Nephron (organoid): ENCODE measurements at regions not wholly inside any gene's neighbourhood (a gene's known extent, or its start where the extent isn't known, plus 50 kb on each side); places are given as distances from the start of the nearest gene placed in this dataset.
A peak's percentile ranks its signal among the peaks of the same experiment; 100 is the strongest.

ENCODE experiments used
- H3K27ac Mint-ChIP-seq, 3 experiments: 2 replicates each; pipeline ENCODE4 v1.8.0; 2020; ENCODE audit warnings: mixed read lengths in 3 of 3, mild to moderate bottlenecking in 2 of 3, moderate library complexity in 1 of 3
- H3K27me3 Mint-ChIP-seq: 2 replicates; pipeline ENCODE4 v1.8.0; 2021; ENCODE audit warnings: low read depth, mild to moderate bottlenecking, moderate library complexity, mixed read lengths
- H3K36me3 Mint-ChIP-seq: 2 replicates; pipeline ENCODE4 v1.8.0; 2020; ENCODE audit warnings: low read depth, mixed read lengths
- H3K4me1 Mint-ChIP-seq: 2 replicates; pipeline ENCODE4 v1.8.0; 2020; ENCODE audit warnings: mixed read lengths
- H3K4me3 Mint-ChIP-seq, 3 experiments: 2 replicates each; pipeline ENCODE4 v1.8.0; 2020; ENCODE audit warnings: mild to moderate bottlenecking in 3 of 3, mixed read lengths in 3 of 3, moderate library complexity in 2 of 3
- H3K9me3 Mint-ChIP-seq: 2 replicates; pipeline ENCODE4 v1.8.0; 2020; ENCODE audit warnings: mixed read lengths
- TF ChIP-seq, protein P1 (sequence below), 3 experiments: fragments of 200-600 bp; sonication (generic); IDR thresholded peaks; one replicate each; pipeline ENCODE4 v1.5.0; 2021; ENCODE audit warnings: antibody characterized with exemption in 3 of 3; ENCODE audit not compliant: unreplicated experiment in 3 of 3

DNA sequence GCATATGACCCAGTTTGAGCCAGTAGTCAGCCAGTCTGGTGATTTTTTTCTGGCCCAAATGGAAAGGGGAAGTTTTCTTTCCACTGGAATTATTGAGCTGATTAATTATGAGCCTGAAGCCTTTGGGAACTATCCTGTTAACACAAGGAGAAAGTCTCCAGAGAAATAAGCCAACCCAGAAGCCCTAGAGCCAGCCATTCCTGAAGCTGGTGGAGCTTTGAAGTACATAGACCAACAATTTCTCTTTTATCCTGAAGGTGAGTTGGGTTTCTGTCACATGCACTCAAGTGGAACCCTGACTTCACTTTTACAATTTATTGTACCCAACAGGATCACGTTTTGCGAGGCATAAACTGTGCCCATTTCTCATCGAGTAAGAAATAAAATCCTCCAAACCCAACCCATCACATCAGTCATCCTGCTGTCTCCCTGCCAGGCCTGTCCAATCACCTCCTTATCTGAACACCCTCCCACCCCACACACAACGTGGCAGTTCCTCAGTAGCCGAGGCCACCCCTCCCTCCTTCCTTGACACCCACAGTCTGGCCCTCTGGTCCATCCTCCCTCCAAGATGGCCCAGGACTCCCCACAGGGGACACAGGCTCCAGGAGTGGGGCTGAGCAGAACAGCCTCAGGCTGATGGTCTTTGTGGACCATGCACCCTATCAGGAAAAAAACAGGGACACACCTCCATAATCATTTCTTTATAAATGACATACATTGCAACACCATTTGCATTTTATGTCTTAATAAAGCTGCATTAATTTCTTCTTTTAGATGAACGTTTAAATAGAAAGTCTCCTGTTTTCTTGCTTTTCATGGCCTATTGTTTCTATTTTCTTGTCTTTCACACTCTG, 55.7 kb upstream of the GATA2 start:
- Mint-ChIP-seq H3K4me3 (peak overlapping the region; percentile 46 to 70 (median 64)), H3K27me3 (peaks cover 22% of the 10 kb centered on the region), H3K9me3 (peaks cover 6% of the 10 kb centered on the region), H3K36me3 (peaks cover under 1% of the 10 kb centered on the region), H3K27ac (peak overlapping the region; percentile 99 to 100 (median 99)), H3K4me1 (peaks cover 53% of the 10 kb centered on the region)
- TF ChIP-seq, protein P1, sequence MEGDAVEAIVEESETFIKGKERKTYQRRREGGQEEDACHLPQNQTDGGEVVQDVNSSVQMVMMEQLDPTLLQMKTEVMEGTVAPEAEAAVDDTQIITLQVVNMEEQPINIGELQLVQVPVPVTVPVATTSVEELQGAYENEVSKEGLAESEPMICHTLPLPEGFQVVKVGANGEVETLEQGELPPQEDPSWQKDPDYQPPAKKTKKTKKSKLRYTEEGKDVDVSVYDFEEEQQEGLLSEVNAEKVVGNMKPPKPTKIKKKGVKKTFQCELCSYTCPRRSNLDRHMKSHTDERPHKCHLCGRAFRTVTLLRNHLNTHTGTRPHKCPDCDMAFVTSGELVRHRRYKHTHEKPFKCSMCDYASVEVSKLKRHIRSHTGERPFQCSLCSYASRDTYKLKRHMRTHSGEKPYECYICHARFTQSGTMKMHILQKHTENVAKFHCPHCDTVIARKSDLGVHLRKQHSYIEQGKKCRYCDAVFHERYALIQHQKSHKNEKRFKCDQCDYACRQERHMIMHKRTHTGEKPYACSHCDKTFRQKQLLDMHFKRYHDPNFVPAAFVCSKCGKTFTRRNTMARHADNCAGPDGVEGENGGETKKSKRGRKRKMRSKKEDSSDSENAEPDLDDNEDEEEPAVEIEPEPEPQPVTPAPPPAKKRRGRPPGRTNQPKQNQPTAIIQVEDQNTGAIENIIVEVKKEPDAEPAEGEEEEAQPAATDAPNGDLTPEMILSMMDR (IDR thresholded peaks at IDR 0.05; ENCODE audit: unreplicated experiment in 3 of 3): no peak

DNA sequence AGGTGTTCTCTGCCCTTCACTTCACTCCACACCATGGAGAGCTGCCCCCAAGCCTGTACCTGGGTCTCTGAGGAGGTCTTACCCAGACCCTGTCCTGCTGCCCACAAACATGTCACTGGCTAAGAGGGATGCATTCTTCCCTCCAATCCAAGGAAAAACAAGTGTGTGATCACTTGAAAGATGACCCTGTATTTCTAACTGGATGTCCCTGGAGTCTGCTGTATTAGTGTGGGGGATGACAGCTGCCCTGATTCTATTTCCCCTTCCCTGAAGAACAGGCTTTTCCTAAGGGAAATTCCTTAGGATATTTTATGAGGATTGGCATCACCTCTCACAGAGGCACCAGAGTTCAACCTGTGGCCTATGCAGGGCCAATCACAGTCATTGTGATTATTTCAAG, 55.0 kb upstream of the GATA2 start:
- peaks cover 4% of the 10 kb centered on the region for H3K36me3 Mint-ChIP-seq
- TF ChIP-seq, protein P1 (IDR thresholded peaks at IDR 0.05; ENCODE audit: unreplicated experiment in 3 of 3): no peak
- H3K27ac Mint-ChIP-seq: peak overlapping the region; percentile 99 to 100 (median 99)
- H3K4me1 Mint-ChIP-seq: peaks cover 52% of the 10 kb centered on the region
- H3K27me3 Mint-ChIP-seq: peaks cover 15% of the 10 kb centered on the region
- peaks cover 11% of the 10 kb centered on the region for H3K9me3 Mint-ChIP-seq
- no peak overlapping the region for H3K4me3 Mint-ChIP-seq

DNA sequence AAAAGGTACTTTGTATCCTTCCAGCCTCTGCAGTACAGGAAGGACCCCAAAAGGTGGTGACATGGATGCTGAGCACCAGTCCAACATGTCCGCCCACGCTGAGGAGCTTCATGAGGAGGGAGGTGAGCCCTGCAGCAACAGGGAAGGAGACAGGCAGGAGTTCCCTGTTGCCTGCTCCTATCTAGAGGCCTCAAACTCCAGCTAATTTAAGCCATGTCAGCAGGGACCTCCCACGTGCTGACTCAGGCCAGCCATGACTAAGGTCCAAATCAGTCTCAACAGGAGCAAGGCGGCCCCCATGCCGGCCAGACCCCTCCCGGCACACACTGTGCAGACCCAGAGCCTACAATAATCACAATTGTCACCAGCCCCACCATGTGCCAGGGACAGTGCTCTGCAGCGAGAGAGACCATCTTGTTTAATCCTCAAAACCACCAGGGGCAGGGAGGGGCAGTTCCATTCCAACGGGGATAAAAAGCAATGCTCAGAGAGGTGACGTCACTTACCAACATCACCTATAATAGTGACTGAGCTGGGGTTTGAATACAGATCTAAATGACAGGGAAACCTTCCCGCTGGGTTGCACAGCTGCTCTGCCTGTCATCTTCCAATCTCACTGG, 54.5 kb upstream of the GATA2 start:
- peaks cover 49% of the 10 kb centered on the region for H3K4me1 Mint-ChIP-seq

DNA sequence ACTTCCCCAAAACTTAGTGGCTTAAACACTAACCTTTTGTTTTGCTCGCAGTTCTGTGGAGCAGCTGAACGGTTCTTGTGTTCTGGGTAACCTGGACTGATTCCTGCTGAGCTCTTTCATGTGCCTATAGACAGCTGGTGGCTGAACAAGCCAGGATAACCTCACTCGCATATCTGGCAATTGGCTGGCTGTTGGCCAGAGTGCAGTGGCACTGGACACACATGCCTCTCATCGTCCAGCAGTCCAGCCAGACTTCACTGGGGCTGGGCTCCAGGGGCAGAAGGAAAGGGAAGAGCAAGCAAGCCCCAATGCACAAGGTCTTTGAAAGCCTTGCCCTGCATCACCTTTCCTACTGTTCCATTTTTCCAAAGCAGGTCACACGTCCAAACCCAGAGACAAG, 53.6 kb upstream of the GATA2 start:
- peak overlapping the region in 2 of 3 experiments; percentile 33 to 100 for H3K27ac Mint-ChIP-seq
- H3K27me3 Mint-ChIP-seq: peaks cover 3% of the 10 kb centered on the region
- TF ChIP-seq, protein P1 (IDR thresholded peaks at IDR 0.05; ENCODE audit: unreplicated experiment in 3 of 3): no peak
- H3K4me1 Mint-ChIP-seq: peaks cover 42% of the 10 kb centered on the region
- H3K36me3 Mint-ChIP-seq: peaks cover 7% of the 10 kb centered on the region
- peaks cover 18% of the 10 kb centered on the region for H3K9me3 Mint-ChIP-seq
- H3K4me3 Mint-ChIP-seq: no peak overlapping the region

More for the DNA sequence above, 54.5 kb upstream of the GATA2 start:
- Mint-ChIP-seq H3K27me3 (peaks cover 10% of the 10 kb centered on the region), H3K9me3 (peaks cover 15% of the 10 kb centered on the region), H3K4me3 (no peak overlapping the region), H3K36me3 (peaks cover 7% of the 10 kb centered on the region), H3K27ac (peak overlapping the region; percentile 99 to 100 (median 99))
- TF ChIP-seq, protein P1 (IDR thresholded peaks at IDR 0.05; ENCODE audit: unreplicated experiment in 3 of 3): no peak

DNA sequence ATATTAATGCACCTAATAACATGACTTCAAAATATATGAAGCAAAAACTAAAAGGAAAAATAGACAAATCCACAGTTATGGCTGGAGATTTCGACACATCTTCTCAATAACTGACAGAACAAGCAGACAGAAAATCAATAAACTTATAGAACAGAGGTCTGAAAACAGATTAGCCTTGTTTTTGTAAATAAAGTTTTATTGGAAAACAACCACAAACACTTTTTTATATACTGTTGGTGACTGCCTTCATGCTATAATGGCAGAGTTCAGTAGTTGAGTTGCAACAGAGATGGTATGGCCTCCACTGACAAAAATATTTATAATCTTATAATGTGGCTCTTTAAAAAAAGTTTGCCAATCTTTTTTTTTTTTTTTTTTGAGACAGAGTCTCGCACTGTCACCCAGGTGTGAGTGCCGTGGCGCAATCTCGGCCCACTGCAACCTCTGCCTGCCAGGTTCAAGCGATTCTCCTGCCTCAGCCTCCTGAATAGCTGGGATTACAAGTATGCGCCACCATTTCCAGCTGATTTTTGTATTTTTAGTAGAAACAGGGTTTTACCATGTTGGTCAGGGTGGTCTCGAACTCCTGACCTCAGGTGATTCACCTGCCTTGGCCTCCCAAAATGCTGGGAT, 52.2 kb upstream of the GATA2 start:
- Mint-ChIP-seq H3K9me3 (peaks cover 20% of the 10 kb centered on the region), H3K4me3 (no peak overlapping the region), H3K36me3 (peaks cover 7% of the 10 kb centered on the region), H3K4me1 (peaks cover 37% of the 10 kb centered on the region), H3K27ac (no peak overlapping the region), H3K27me3 (no peaks in the 10 kb centered on the region)
- TF ChIP-seq, protein P1 (IDR thresholded peaks at IDR 0.05; ENCODE audit: unreplicated experiment in 3 of 3): no peak
